GM23248 (cell line): ENCODE measurements at regions not wholly inside any gene's neighbourhood (a gene's known extent, or its start where the extent isn't known, plus 50 kb on each side); places are given as distances from the start of the nearest gene placed in this dataset.
"Not testable (repeated sequence)": the region's sequence is repeated elsewhere in the genome, so short reads cannot be mapped to it uniquely, and the experiment has no call there.

Experiments
- DNase-seq: peaks from one replicate; pipeline ENCODE4 v3.0.0-alpha.2; 2015
- H2AFZ ChIP-seq: fragments of 200-600 bp; sonication (generic); 2 replicates; pipeline ENCODE4 v1.6.1; 2016; ENCODE audit warnings: antibody characterized with exemption
- H3F3A ChIP-seq: fragments of 200-600 bp; sonication (generic); 2 replicates; pipeline ENCODE4 v1.6.1; 2016; ENCODE audit warnings: mild to moderate bottlenecking, antibody characterized with exemption, mixed run types; ENCODE audit not compliant: insufficient read depth
- H3K27ac ChIP-seq: fragments of 200-600 bp; sonication (generic); 2 replicates; pipeline ENCODE4 v1.5.1; 2016; ENCODE audit warnings: mild to moderate bottlenecking
- H3K27me3 ChIP-seq: fragments of 200-600 bp; sonication (generic); replicated peaks from 2 replicates; pipeline ENCODE4 v1.6.1; 2016; ENCODE audit warnings: mild to moderate bottlenecking; ENCODE audit not compliant: insufficient read depth
- H3K36me3 ChIP-seq: fragments of 200-600 bp; sonication (generic); 2 replicates; pipeline ENCODE4 v1.6.1; 2016; ENCODE audit warnings: low read depth, mild to moderate bottlenecking
- H3K4me1 ChIP-seq: fragments of 200-600 bp; sonication (generic); 2 replicates; pipeline ENCODE4 v1.6.1; 2016; ENCODE audit warnings: mild to moderate bottlenecking; ENCODE audit not compliant: insufficient read depth
- H3K4me2 ChIP-seq: fragments of 200-600 bp; sonication (generic); one replicate; pipeline ENCODE4 v1.6.1; 2016; ENCODE audit warnings: mild to moderate bottlenecking; ENCODE audit not compliant: unreplicated experiment
- H3K4me3 ChIP-seq: fragments of 200-600 bp; sonication (generic); 2 replicates; pipeline ENCODE4 v1.5.1; 2016; ENCODE audit warnings: mild to moderate bottlenecking
- H3K79me2 ChIP-seq: fragments of 200-600 bp; sonication (generic); 2 replicates; pipeline ENCODE4 v1.6.1; 2016; ENCODE audit warnings: mild to moderate bottlenecking; ENCODE audit not compliant: insufficient read depth
- H3K9ac ChIP-seq: fragments of 200-600 bp; sonication (generic); 2 replicates; pipeline ENCODE4 v1.6.1; 2016; ENCODE audit warnings: mild to moderate bottlenecking
- H3K9me2 ChIP-seq: fragments of 200-600 bp; sonication (generic); 2 replicates; pipeline ENCODE4 v1.6.1; 2016; ENCODE audit warnings: mixed run types, mild to moderate bottlenecking, moderate library complexity; ENCODE audit not compliant: insufficient read depth
- H3K9me3 ChIP-seq: fragments of 200-600 bp; sonication (generic); one replicate; pipeline ENCODE4 v1.6.1; 2017; ENCODE audit warnings: low read depth
- H4K20me1 ChIP-seq: fragments of 200-600 bp; sonication (generic); 2 replicates; pipeline ENCODE4 v1.6.0; 2016; ENCODE audit not compliant: insufficient read depth
- EZH2 ChIP-seq: fragments of 200-600 bp; sonication (generic); IDR thresholded peaks from 2 replicates; pipeline ENCODE4 v1.6.1; 2018; ENCODE audit warnings: antibody characterized with exemption, mild to moderate bottlenecking; ENCODE audit not compliant: insufficient read depth, poor library complexity, severe bottlenecking
- EZH2phosphoT487 ChIP-seq: fragments of 200-600 bp; sonication (generic); IDR thresholded peaks from 2 replicates; pipeline ENCODE4 v1.6.1; 2018; ENCODE audit warnings: antibody characterized with exemption, moderate library complexity, mild to moderate bottlenecking, low read depth; ENCODE audit not compliant: insufficient read depth
- WGBS, 2 experiments: methylation state at CpG; one replicate each; pipeline ENCODE4 v1.1.6; 2015 to 2017; ENCODE audit warnings: low lambda C conversion rate in 2 of 2, low coverage in 1 of 2; ENCODE audit errors: missing lambda C conversion rate in 2 of 2; 5-methylcytosine and 5-hydroxymethylcytosine counted together
- in situ Hi-C: fragments of 300-500 bp; cut with MboI; formaldehyde crosslinking; loops from 2 replicates; pipeline ENCODE4 v1.15.0; 2020

DNA sequence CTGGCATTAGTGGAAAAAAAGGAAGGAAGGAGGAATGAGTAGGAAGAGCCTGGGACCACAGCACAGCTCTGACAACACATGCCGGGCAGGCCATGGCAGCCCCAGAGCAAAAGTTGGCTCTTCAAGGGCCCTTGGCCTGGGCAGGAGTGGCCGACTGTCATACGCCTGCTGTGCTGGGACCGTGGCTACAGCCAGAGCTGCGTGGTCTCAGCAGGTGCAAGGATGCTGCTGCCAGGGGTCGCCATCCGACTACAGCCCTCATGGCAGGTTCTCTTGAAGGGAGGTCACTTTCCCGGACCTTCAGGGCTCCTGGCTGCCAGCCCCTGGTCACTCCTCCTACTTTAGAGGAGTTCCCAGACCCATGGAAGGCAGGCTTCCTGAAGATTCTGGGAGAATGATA is 109.9 kb downstream of the ARL4C start:
- no peaks in the 10 kb centered on the region for H3K79me2 ChIP-seq
- no peaks in the 10 kb centered on the region for H3F3A ChIP-seq
- TF ChIP-seq EZH2 (no peak), EZH2phosphoT487 (no peak)
- no peaks in the 10 kb centered on the region for H4K20me1 ChIP-seq
- H3K9ac ChIP-seq = no peak overlapping the region
- no peaks in the 10 kb centered on the region for H3K9me3 ChIP-seq
- no peak overlapping the region for H2AFZ ChIP-seq
- H3K9me2 ChIP-seq = no peaks in the 10 kb centered on the region
- no peak overlapping the region for H3K4me3 ChIP-seq
- in situ Hi-C loops = no loop called here
- H3K27me3 ChIP-seq = no peaks in the 10 kb centered on the region
- no peaks in the 10 kb centered on the region for H3K4me1 ChIP-seq
- no peaks in the 10 kb centered on the region for H3K36me3 ChIP-seq
- 85 to 90% methylated on average over 8 of the region's 8 CpGs for WGBS, 2 experiments
- DNase-seq = no peak
- no peak overlapping the region for H3K4me2 ChIP-seq
- no peak overlapping the region for H3K27ac ChIP-seq

DNA sequence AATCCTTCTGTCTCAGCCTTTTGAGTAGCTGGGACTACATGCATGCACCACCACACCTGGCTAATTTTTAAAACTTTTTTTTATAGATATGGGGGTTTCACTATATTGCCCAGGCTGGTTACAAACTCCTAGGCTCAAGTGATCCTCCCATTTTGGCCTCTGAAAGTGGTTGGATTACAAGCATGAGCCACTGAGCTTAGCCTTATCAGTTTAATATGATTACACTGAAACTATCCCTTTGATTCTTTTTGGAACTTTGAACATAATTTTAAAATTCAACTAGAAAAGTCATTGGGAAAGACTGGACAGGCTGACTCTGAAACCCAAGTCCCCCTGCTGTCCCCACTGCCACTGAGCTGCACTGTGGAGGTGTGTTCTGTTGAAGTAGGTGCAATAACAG is 114.8 kb downstream of the ARL4C start:
- no peaks in the 10 kb centered on the region for H4K20me1 ChIP-seq
- H3K9me3 ChIP-seq = no peaks in the 10 kb centered on the region
- no peaks in the 10 kb centered on the region for H3K79me2 ChIP-seq
- H3K9me2 ChIP-seq = no peaks in the 10 kb centered on the region
- TF ChIP-seq EZH2phosphoT487 = no peak
- no peak for TF ChIP-seq EZH2
- no peak overlapping the region for H2AFZ ChIP-seq
- no peaks in the 10 kb centered on the region for H3K27me3 ChIP-seq
- H3K4me1 ChIP-seq = peaks cover 19% of the 10 kb centered on the region
- peaks cover 15% of the 10 kb centered on the region; the same call in 1 of the 2 replicates for H3F3A ChIP-seq
- H3K36me3 ChIP-seq = no peaks in the 10 kb centered on the region
- H3K4me2 ChIP-seq = no peak overlapping the region
- DNase-seq = no peak
- H3K4me3 ChIP-seq = no peak overlapping the region
- no peak overlapping the region for H3K9ac ChIP-seq
- no peak overlapping the region for H3K27ac ChIP-seq
- in situ Hi-C loops = no loop called here

DNA sequence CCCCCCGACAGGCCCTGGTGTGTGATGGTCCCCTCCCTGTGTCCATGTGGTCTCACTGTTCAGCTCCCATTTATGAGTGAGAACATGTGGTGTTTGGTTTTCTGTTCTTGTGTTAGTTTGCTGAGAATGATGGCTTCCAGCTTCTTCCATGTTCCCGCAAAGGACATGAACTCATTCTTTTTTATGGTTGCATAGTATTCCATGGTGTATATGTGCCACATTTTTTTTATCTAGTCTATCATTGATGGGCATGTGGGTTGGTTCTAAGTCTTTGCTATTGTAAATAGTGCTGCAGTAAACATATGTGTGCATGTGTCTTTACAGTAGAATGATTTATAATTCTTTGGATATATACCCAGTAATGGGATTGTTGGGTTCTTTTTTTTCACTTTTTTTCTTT is 117.9 kb downstream of the ARL4C start:
- in situ Hi-C loops, H3K9me2 ChIP-seq, H3K4me3 ChIP-seq, H3K36me3 ChIP-seq, H3K79me2 ChIP-seq, H3K4me2 ChIP-seq, H2AFZ ChIP-seq, DNase-seq, H4K20me1 ChIP-seq, H3K9me3 ChIP-seq, H3K27me3 ChIP-seq: not testable (repeated sequence)
- peak overlapping the region; percentile 88; the same call in 1 of the 2 replicates for H3K9ac ChIP-seq
- peaks cover 20% of the 10 kb centered on the region for H3K4me1 ChIP-seq
- H3F3A ChIP-seq = peaks cover 23% of the 10 kb centered on the region; the same call in 1 of the 2 replicates
- H3K27ac ChIP-seq = peak overlapping the region; percentile 98
- 81 to 100% methylated on average over 2 of the region's 2 CpGs for whole genome bisulfite sequencing, 2 experiments

DNA sequence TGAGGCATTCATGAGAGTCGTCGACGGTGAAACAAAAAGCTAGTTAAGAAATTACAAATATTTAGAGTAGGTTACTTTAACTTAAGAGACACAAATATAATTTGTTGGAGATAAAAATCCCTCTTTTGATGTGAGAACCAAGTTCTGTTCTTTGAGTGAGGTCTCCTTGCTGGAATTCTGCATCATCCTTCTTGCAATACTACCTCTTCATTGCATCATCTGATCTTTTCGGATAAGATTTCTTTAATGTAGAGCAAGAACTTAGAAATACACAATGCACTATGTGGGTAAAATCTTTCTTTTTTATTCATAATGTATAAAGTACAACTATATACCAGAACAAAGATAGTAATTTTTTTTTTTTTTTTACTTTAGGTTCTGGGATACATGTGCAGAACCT is 118.4 kb downstream of the ARL4C start:
- H3K9me3 ChIP-seq = no peaks in the 10 kb centered on the region
- in situ Hi-C loops = no loop called here
- peaks cover 20% of the 10 kb centered on the region for H3K4me1 ChIP-seq
- H2AFZ ChIP-seq = peak overlapping the region; percentile 85
- H3K79me2 ChIP-seq = no peaks in the 10 kb centered on the region
- no peaks in the 10 kb centered on the region for H3K9me2 ChIP-seq
- WGBS, 2 experiments = 7% methylated on average over 4 of the region's 4 CpGs
- H3K4me2 ChIP-seq = peak overlapping the region; percentile 93
- peak overlapping the region; percentile 88 for H3K9ac ChIP-seq
- H3K4me3 ChIP-seq = peak overlapping the region; percentile 70
- TF ChIP-seq EZH2phosphoT487 (no peak), EZH2 (no peak)
- no peaks in the 10 kb centered on the region for H3K36me3 ChIP-seq
- peak overlapping the region; percentile 98 for H3K27ac ChIP-seq
- H3F3A ChIP-seq = peaks cover 23% of the 10 kb centered on the region; the same call in 1 of the 2 replicates
- DNase-seq = peak; percentile 75
- no peaks in the 10 kb centered on the region for H3K27me3 ChIP-seq
- no peaks in the 10 kb centered on the region for H4K20me1 ChIP-seq

DNA sequence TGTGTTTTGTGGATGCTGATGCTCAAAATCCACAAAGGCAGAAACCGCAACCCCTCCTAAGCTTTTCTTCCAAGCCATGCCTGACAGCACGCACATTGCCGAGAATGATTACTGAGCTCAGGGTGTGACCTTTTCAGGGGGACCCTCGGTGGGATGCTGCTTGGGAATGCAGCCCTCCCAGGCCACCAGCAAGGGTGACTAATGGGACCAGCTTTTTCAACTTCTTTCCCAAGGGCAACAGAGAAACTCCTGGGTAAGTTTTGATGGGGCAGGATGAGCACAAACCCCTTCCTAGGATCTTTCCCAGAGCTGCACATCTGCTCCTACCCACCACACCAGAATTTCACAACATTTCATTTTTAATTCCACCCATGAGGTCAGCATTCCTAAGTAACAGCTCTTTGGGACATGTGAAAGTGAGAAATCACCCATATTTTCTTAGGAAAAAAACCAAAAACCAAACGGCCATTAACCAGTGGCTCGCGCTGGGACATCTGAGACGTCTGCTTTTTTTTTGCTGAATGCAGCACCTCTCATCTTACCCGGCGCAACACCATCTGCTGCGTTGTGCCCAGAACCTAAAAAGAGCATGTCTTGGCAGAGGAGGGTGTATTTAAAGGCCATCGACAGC is 119.0 kb downstream of the ARL4C start:
- peaks cover 20% of the 10 kb centered on the region for H3K4me1 ChIP-seq
- H3K79me2 ChIP-seq = no peaks in the 10 kb centered on the region
- no peaks in the 10 kb centered on the region for H3K36me3 ChIP-seq
- H3K9me3 ChIP-seq = no peaks in the 10 kb centered on the region
- peak overlapping the region; percentile 70 for H3K4me3 ChIP-seq
- H3K9ac ChIP-seq = peak overlapping the region; percentile 88
- H3K27ac ChIP-seq = peak overlapping the region; percentile 98
- no peaks in the 10 kb centered on the region for H3K27me3 ChIP-seq
- H4K20me1 ChIP-seq = no peaks in the 10 kb centered on the region
- peak; percentile 86 for DNase-seq
- H3F3A ChIP-seq = peaks cover 23% of the 10 kb centered on the region; the same call in 1 of the 2 replicates
- H2AFZ ChIP-seq = peak overlapping the region; percentile 85
- TF ChIP-seq EZH2phosphoT487 (peak; percentile 77; the same call in 1 of the 2 replicates), EZH2 (no peak)
- no peaks in the 10 kb centered on the region for H3K9me2 ChIP-seq
- 2 to 3% methylated on average over 12 of the region's 12 CpGs for WGBS, 2 experiments
- H3K4me2 ChIP-seq = peak overlapping the region; percentile 93
- in situ Hi-C loops = no loop called here
